A673 (cell line): ENCODE measurements at regions not wholly inside any gene's neighbourhood (a gene's known extent, or its start where the extent isn't known, plus 50 kb on each side); places are given as distances from the start of the nearest gene placed in this dataset.

Experiments
- BruUV-seq: library from RNA; stranded (reverse); fragments of 400-500 nt; replicated peaks from 2 replicates; lab custom pipeline; 2021; lab: Mats Ljungman, UMichigan
- CTCF ChIA-PET: fragments of 300-600 bp; sonication (Branson Sonifier 250); formaldehyde crosslinking; loops from one replicate; lab custom pipeline; 2022; ENCODE audit warnings: antibody characterized with exemption; lab: Charles Lee
- POLR2A ChIA-PET: fragments of 300-600 bp; sonication (Branson Sonifier 250); formaldehyde crosslinking; loops from one replicate; lab custom pipeline; 2022; ENCODE audit warnings: antibody characterized with exemption; ENCODE audit not compliant: low non-redundant PET; lab: Charles Lee
- DNase-seq: peaks from one replicate; pipeline ENCODE4 v3.0.0-alpha.2; 2015; ENCODE audit warnings: low spot score
- H3K27ac ChIP-seq: fragments of 200-600 bp; sonication (generic); 2 replicates; pipeline ENCODE4 v1.5.1; 2016; ENCODE audit warnings: mixed run types, low read depth, mild to moderate bottlenecking, mixed read lengths, antibody characterized with exemption, low read length; ENCODE audit not compliant: poor library complexity, severe bottlenecking
- H3K27me3 ChIP-seq: fragments of 200-600 bp; sonication (generic); replicated peaks from 2 replicates; pipeline ENCODE4 v1.6.1; 2017; ENCODE audit warnings: mixed run types, low read depth, mild to moderate bottlenecking, mixed read lengths, antibody characterized with exemption, low read length; ENCODE audit not compliant: insufficient read depth, poor library complexity
- H3K36me3 ChIP-seq: fragments of 200-600 bp; sonication (generic); 2 replicates; pipeline ENCODE4 v1.6.1; 2016; ENCODE audit warnings: mixed run types, mild to moderate bottlenecking, mixed read lengths, antibody characterized with exemption, low read length; ENCODE audit not compliant: insufficient read depth, poor library complexity, severe bottlenecking
- H3K4me1 ChIP-seq: fragments of 200-600 bp; sonication (generic); 2 replicates; pipeline ENCODE4 v1.6.1; 2017; ENCODE audit warnings: mixed run types, mild to moderate bottlenecking, mixed read lengths, antibody characterized with exemption, low read length; ENCODE audit not compliant: insufficient read depth, poor library complexity, severe bottlenecking
- H3K4me3 ChIP-seq: fragments of 200-600 bp; sonication (generic); 2 replicates; pipeline ENCODE4 v1.5.1; 2016; ENCODE audit warnings: low read depth, mixed run types, mild to moderate bottlenecking, mixed read lengths, low read length; ENCODE audit not compliant: poor library complexity, severe bottlenecking
- H3K9me3 ChIP-seq: fragments of 200-600 bp; sonication (generic); 2 replicates; pipeline ENCODE4 v1.6.1; 2016; ENCODE audit warnings: mixed run types, low read depth, mild to moderate bottlenecking, mixed read lengths, antibody characterized with exemption, low read length; ENCODE audit not compliant: poor library complexity, severe bottlenecking
- CTCF ChIP-seq: fragments of 300-800, 200-600 bp; sonication (generic); conservative IDR thresholded peaks from 2 replicates; pipeline ENCODE4 v1.5.1; 2017; ENCODE audit warnings: low read depth, mild to moderate bottlenecking, antibody characterized with exemption, low read length, moderate library complexity, mixed read lengths
- EZH2 ChIP-seq: fragments of 200-600 bp; sonication (generic); IDR thresholded peaks from 2 replicates; pipeline ENCODE4 v1.6.1; 2017; ENCODE audit warnings: borderline replicate concordance, low read depth, mild to moderate bottlenecking, mixed read lengths, antibody characterized with exemption, low read length; ENCODE audit not compliant: poor library complexity, severe bottlenecking
- intact Hi-C: fragments of 100-400 bp; cut with micrococcal nuclease; formaldehyde crosslinking; loops from one replicate; pipeline ENCODE4 v1.10.0; 2022; ENCODE audit not compliant: unreplicated experiment

DNA sequence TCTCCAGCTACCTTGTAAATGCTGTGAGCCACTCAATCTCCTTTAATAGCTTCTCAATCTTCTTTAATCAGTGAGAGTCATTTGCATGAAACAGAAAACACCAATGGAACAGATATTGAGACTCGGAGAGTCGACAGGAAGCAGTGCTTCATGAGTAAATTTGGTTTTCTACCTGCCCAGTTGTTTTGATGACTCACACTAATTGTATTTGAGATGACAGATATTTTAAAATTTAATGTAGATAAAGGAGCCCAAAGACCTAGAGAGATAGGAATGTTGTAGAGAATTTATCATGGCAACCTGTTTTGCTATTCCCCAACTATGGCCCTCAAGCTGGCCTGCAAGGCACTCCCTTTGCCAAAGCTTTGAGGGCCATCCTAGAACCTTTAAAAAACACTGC lies 119.1 kb downstream of the CDC42EP3 start:
- BruUV-seq = no TSS peak
- H3K27ac ChIP-seq = no peak overlapping the region
- no peaks in the 10 kb centered on the region for H3K36me3 ChIP-seq
- peaks cover 3% of the 10 kb centered on the region for H3K4me1 ChIP-seq
- TF ChIP-seq EZH2 (no peak), CTCF (no peak)
- no peak overlapping the region for H3K4me3 ChIP-seq
- ChIA-PET POLR2A (interaction anchor here (0.7 kb wide), 1 partner anchor 244 kb away, joined by 3 read pairs; no protein-coding TSS in a partner anchor), CTCF (no interaction called here)
- H3K27me3 ChIP-seq = no peaks in the 10 kb centered on the region
- H3K9me3 ChIP-seq = no peaks in the 10 kb centered on the region
- intact Hi-C loops = no loop called here
- DNase-seq = no peak

DNA sequence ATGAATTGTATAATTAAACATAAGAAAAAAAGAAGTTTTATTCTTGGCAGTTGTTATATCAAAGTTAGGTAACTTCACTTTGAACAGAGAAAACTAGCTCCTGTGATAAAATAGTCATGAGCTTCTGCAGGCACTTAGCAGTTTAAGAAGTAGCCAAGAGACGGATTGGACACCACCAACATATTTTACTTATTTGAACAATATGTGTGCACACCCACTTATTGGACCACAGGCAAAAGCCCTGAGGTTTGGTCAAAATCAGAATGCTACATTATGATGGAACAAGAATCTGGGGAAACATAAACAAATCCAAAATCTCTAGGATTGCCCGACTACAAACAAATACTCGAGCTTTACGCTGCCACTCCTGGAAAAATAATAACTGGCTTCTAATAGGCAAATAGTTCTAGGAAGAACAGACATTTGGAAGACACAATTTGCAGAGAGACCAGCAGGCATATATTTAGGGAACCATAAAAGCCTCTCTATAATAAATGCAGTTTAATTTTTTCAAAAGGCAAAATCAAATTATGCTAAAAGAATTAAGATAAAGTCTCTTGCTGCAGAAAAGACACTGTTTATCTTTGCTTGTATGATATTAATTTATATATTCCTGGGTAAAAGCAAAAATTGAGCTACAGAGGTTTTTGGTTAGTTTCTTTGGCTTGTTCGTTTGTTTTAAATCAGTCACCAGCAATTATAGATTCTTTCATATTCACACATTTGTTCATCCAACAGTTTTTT lies 117.9 kb downstream of the CDC42EP3 start:
- Histone ChIP-seq H3K27ac (no peak overlapping the region), H3K36me3 (no peaks in the 10 kb centered on the region), H3K27me3 (no peaks in the 10 kb centered on the region), H3K4me1 (peaks cover 3% of the 10 kb centered on the region), H3K4me3 (no peak overlapping the region), H3K9me3 (no peaks in the 10 kb centered on the region)
- CTCF ChIA-PET = no interaction called here
- intact Hi-C loops = no loop called here
- DNase-seq = no peak
- no TSS peak for BruUV-seq
- TF ChIP-seq EZH2 (no peak), CTCF (no peak)
- POLR2A ChIA-PET = no interaction called here

DNA sequence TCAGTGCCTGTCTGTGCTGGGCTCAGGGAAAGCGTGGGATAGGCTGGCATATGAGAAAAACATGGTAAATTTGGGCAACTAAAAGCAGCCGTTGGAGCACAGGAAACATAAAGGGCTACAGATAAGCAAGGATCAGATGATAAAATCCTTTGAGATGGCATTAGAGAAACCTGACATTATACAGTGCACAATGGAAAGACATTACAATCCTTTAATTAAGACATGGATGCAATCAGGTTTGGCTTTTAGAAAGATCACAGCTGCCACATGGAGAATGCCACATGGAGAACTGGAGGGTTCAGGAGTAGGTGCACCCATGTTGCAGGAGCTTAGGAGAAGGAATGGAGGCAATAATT lies 117.3 kb downstream of the CDC42EP3 start:
- TF ChIP-seq EZH2 (no peak), CTCF (no peak)
- BruUV-seq = no TSS peak

More for the DNA sequence above, 117.3 kb downstream of the CDC42EP3 start:
- intact Hi-C loops = no loop called here
- no peak overlapping the region for H3K4me3 ChIP-seq
- no peak for DNase-seq
- no peaks in the 10 kb centered on the region for H3K9me3 ChIP-seq
- H3K4me1 ChIP-seq = peaks cover 3% of the 10 kb centered on the region
- no peaks in the 10 kb centered on the region for H3K36me3 ChIP-seq
- H3K27ac ChIP-seq = no peak overlapping the region
- POLR2A ChIA-PET = no interaction called here
- H3K27me3 ChIP-seq = no peaks in the 10 kb centered on the region
- CTCF ChIA-PET = no interaction called here
